GM12865 (cell line): ENCODE measurements at regions not wholly inside any gene's neighbourhood (a gene's known extent, or its start where the extent isn't known, plus 50 kb on each side); places are given as distances from the start of the nearest gene placed in this dataset.

Source experiments
- DNase-seq: peaks from one replicate; pipeline ENCODE4 v3.0.0; 2010; ENCODE audit warnings: low read depth
- H3K4me3 ChIP-seq: 2 replicates; pipeline ENCODE4 v1.5.1; 2011; ENCODE audit warnings: mild to moderate bottlenecking, low read depth, low read length, control low read depth
- CTCF ChIP-seq: IDR thresholded peaks from 2 replicates; pipeline ENCODE4 v1.5.1; 2011; ENCODE audit warnings: low read length, control low read depth, low read depth, inconsistent platforms; ENCODE audit not compliant: insufficient read depth; ENCODE audit errors: missing control alignments

GRCh38 chr19:31701146-31701545, 351.9 kb upstream of the TSHZ3 start:
- no peak for DNase-seq
- no peak for TF ChIP-seq CTCF
- H3K4me3 ChIP-seq, result no peak overlapping the region

GRCh38 chr19:31705656-31706055, 356.4 kb upstream of the TSHZ3 start:
- no peak for TF ChIP-seq CTCF
- no peak for DNase-seq
- H3K4me3 ChIP-seq, result no peak overlapping the region

- TF ChIP-seq CTCF, result no peak
- no peak overlapping the region for H3K4me3 ChIP-seq
- no peak for DNase-seq
Measured at GRCh38 chr19:31706131-31706530, 356.9 kb upstream of the TSHZ3 start.

GRCh38 chr19:31706691-31707620, 357.7 kb upstream of the TSHZ3 start:
- DNase-seq, result no peak
- no peak for TF ChIP-seq CTCF
- no peak overlapping the region for H3K4me3 ChIP-seq

GRCh38 chr19:31708520-31708919, 359.3 kb upstream of the TSHZ3 start:
- DNase-seq, result no peak
- TF ChIP-seq CTCF, result no peak
- H3K4me3 ChIP-seq, result no peak overlapping the region

GRCh38 chr19:31709476-31709875, 360.2 kb upstream of the TSHZ3 start:
- DNase-seq, result no peak

More at GRCh38 chr19:31709476-31709875, 360.2 kb upstream of the TSHZ3 start:
- TF ChIP-seq CTCF, result no peak
- H3K4me3 ChIP-seq, result no peak overlapping the region
